Adrenal gland (tissue), 9 donors: ENCODE measurements at regions not wholly inside any gene's neighbourhood (a gene's known extent, or its start where the extent isn't known, plus 50 kb on each side); places are given as distances from the start of the nearest gene placed in this dataset.

ENCODE experiments used
- DNase-seq, 7 donors: peaks; one replicate each; pipeline ENCODE4 v3.0.0-alpha.2; 2019 to 2020
- H3K27ac ChIP-seq, 5 donors: fragments of 200-600 bp; sonication (generic) in 4 of 5; 1 replicate in 3 of 5; 2 replicates in 2 of 5; pipeline versions ENCODE4 v1.5.1 to v1.8.0; 2016 to 2020; ENCODE audit warnings: mild to moderate bottlenecking in 1 of 5
- H3K27me3 ChIP-seq: fragments of 200-600 bp; 2 replicates; pipeline ENCODE4 v1.8.0; 2021
- H3K36me3 ChIP-seq, 2 donors: fragments of 200-600 bp; replicated peaks in 1 of 2; 1 replicate in 1 of 2; 2 replicates in 1 of 2; pipeline versions ENCODE4 v1.5.1 to v1.8.0; 2018 to 2022
- H3K4me1 ChIP-seq, 2 donors: fragments of 200-600 bp; replicated peaks in 1 of 2; 1 replicate in 1 of 2; 2 replicates in 1 of 2; pipeline versions ENCODE4 v1.5.1 to v1.8.0; 2018 to 2021
- H3K4me3 ChIP-seq, 4 donors: fragments of 200-600 bp; sonication (generic) in 3 of 4; one replicate each; pipeline ENCODE4 v1.5.1; 2016 to 2018
- H3K9me3 ChIP-seq, 3 donors: fragments of 200-600 bp; sonication (generic) in 1 of 3; replicated peaks in 1 of 3; 1 replicate in 2 of 3; 2 replicates in 1 of 3; pipeline versions ENCODE4 v1.5.1 to v1.8.0; 2016 to 2021
- POLR2A ChIP-seq, 2 donors: fragments of 450-650 bp; IDR thresholded peaks; one replicate each; pipeline ENCODE4 v1.6.1; 2017; ENCODE audit warnings: antibody characterized with exemption in 2 of 2, mild to moderate bottlenecking in 2 of 2, moderate library complexity in 1 of 2
- WGBS, 4 donors: extraction: QIAGEN DNeasy Blood & Tissue Kit in 2 of 4; methylation state at CpG; one replicate each; pipeline versions ENCODE4 v1.1.5 to v1.1.7; 2013 to 2017; 5-methylcytosine and 5-hydroxymethylcytosine counted together
- intact Hi-C, 2 donors: fragments of 100-400 bp; cut with DNase I; formaldehyde crosslinking; loops; one replicate each; pipeline versions ENCODE4 v1.14.1 to v1.15.0; 2022 to 2023
- TF ChIP-seq, protein P1 (sequence below), 6 experiments: fragments of 450-650 bp in 4 of 6; fragments of 200-600 bp in 2 of 6; sonication (generic) in 1 of 6; IDR thresholded peaks; 1 replicate in 5 of 6; 2 replicates in 1 of 6; pipeline versions ENCODE4 v1.5.1 to v1.8.0; 2016 to 2021; ENCODE audit warnings: antibody characterized with exemption in 6 of 6, mild to moderate bottlenecking in 2 of 6, moderate library complexity in 1 of 6
- donor health status: healthy with polysubstance abuse.
- donor health status: Bipolar disorder and iron deficiency.
- donor health status: DM: yes; HTN: yes; CAD: no.
- donor health status: DM: no; HTN: no; CAD: no.
- donor health status: DM: no; HTN: no; CAD: no.

- WGBS, 4 donors = 77 to 90% (median 78%) methylated on average over 1 of the region's 1 CpG
- no peaks in the 10 kb centered on the region for H3K27me3 ChIP-seq
- intact Hi-C loops = no loop called here
- no peaks in the 10 kb centered on the region for H3K9me3 ChIP-seq
- TF ChIP-seq POLR2A (IDR thresholded peaks at IDR 0.05) = no peak
- TF ChIP-seq, protein P1, sequence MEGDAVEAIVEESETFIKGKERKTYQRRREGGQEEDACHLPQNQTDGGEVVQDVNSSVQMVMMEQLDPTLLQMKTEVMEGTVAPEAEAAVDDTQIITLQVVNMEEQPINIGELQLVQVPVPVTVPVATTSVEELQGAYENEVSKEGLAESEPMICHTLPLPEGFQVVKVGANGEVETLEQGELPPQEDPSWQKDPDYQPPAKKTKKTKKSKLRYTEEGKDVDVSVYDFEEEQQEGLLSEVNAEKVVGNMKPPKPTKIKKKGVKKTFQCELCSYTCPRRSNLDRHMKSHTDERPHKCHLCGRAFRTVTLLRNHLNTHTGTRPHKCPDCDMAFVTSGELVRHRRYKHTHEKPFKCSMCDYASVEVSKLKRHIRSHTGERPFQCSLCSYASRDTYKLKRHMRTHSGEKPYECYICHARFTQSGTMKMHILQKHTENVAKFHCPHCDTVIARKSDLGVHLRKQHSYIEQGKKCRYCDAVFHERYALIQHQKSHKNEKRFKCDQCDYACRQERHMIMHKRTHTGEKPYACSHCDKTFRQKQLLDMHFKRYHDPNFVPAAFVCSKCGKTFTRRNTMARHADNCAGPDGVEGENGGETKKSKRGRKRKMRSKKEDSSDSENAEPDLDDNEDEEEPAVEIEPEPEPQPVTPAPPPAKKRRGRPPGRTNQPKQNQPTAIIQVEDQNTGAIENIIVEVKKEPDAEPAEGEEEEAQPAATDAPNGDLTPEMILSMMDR (IDR thresholded peaks at IDR 0.05) = no peak
- no peak overlapping the region for H3K4me3 ChIP-seq
- no peak overlapping the region for H3K27ac ChIP-seq
- DNase-seq = no peak
- H3K4me1 ChIP-seq = no peaks in the 10 kb centered on the region
- no peaks in the 10 kb centered on the region for H3K36me3 ChIP-seq
Measured at GRCh38 chrX:14352511-14352910, 176.8 kb upstream of the GLRA2 start.

GRCh38 chrX:14351611-14352303 is 177.6 kb upstream of the GLRA2 start:
- 30 to 39% (median 34%) methylated on average over 5 of the region's 5 CpGs for WGBS, 4 donors
- no peak for DNase-seq

DNA sequence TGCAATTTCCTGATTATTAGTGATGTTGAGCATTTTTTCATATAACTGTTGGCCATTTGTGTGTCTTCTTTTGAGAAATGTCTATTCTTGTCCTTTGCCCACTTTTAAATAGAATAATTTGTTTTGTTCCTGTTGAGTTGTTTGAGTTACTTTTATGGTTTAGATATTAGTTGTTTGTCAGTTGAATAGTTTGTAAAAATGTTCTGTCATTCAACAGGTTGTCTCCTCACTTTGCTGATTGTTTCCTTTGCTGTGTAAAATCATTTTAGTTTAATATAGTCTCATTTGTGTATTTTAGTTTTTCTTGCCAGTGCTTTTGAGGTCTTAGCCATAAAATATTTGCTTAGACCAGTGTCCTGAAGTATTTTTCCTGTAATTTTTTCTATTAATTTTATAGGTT is 181.8 kb upstream of the GLRA2 start:
- intact Hi-C loops = no loop called here

More at GRCh38 chrX:14351611-14352303, 177.6 kb upstream of the GLRA2 start:
- TF ChIP-seq, protein P1 (IDR thresholded peaks at IDR 0.05) = no peak
- TF ChIP-seq POLR2A (IDR thresholded peaks at IDR 0.05) = no peak
- Histone ChIP-seq H3K9me3 (no peaks in the 10 kb centered on the region), H3K4me1 (no peaks in the 10 kb centered on the region), H3K27ac (no peak overlapping the region), H3K4me3 (no peak overlapping the region), H3K27me3 (no peaks in the 10 kb centered on the region), H3K36me3 (no peaks in the 10 kb centered on the region)
- intact Hi-C loops = no loop called here

GRCh38 chrX:14344172-14344940 is 185.0 kb upstream of the GLRA2 start:
- WGBS, 4 donors = 42 to 65% (median 60%) methylated on average over 3 of the region's 3 CpGs
- TF ChIP-seq, protein P1 (IDR thresholded peaks at IDR 0.05) = peak in 1 of 6 experiments; percentile 25
- TF ChIP-seq POLR2A (IDR thresholded peaks at IDR 0.05) = no peak

More for the DNA sequence above, 181.8 kb upstream of the GLRA2 start:
- TF ChIP-seq, protein P1 (IDR thresholded peaks at IDR 0.05) = no peak
- no peak for TF ChIP-seq POLR2A (IDR thresholded peaks at IDR 0.05)
- H3K4me3 ChIP-seq = no peak overlapping the region
- no peak overlapping the region for H3K27ac ChIP-seq
- no peaks in the 10 kb centered on the region for H3K4me1 ChIP-seq
- H3K27me3 ChIP-seq = no peaks in the 10 kb centered on the region
- no peaks in the 10 kb centered on the region for H3K36me3 ChIP-seq
- no peaks in the 10 kb centered on the region for H3K9me3 ChIP-seq
- DNase-seq = no peak

More at GRCh38 chrX:14344172-14344940, 185.0 kb upstream of the GLRA2 start:
- DNase-seq = no peak
- intact Hi-C loops = no loop called here
- no peaks in the 10 kb centered on the region for H3K4me1 ChIP-seq
- no peaks in the 10 kb centered on the region for H3K36me3 ChIP-seq
- H3K4me3 ChIP-seq = no peak overlapping the region
- no peak overlapping the region for H3K27ac ChIP-seq
- H3K27me3 ChIP-seq = no peaks in the 10 kb centered on the region
- no peaks in the 10 kb centered on the region for H3K9me3 ChIP-seq
